Natural killer cell (primary cell): ENCODE measurements at regions not wholly inside any gene's neighbourhood (a gene's known extent, or its start where the extent isn't known, plus 50 kb on each side); places are given as distances from the start of the nearest gene placed in this dataset.

Experiments
- ATAC-seq, 3 donors: fragments of 150-1000 bp in 2 of 3; fragments of 200-7000 bp in 1 of 3; cut with Tn5 transposase; 1 replicate in 1 of 3; 2 replicates in 2 of 3; pipeline ENCODE4 v1.10.0; 2021; ENCODE audit warnings: mild to moderate bottlenecking in 2 of 3, moderate library complexity in 2 of 3
- DNase-seq, 2 donors: peaks; one replicate each; pipeline versions ENCODE4 v3.0.0 to v3.0.0-alpha.2; 2013 to 2021; ENCODE audit warnings: mixed read lengths in 1 of 2
- H3K27ac ChIP-seq: one replicate; pipeline ENCODE4 v1.5.1; 2013; ENCODE audit warnings: mild to moderate bottlenecking, low read length
- H3K27me3 ChIP-seq: one replicate; pipeline ENCODE4 v1.6.1; 2013; ENCODE audit warnings: low read length; ENCODE audit not compliant: control insufficient read depth, insufficient read depth
- H3K36me3 ChIP-seq: one replicate; pipeline ENCODE4 v1.6.1; 2013; ENCODE audit warnings: low read length; ENCODE audit not compliant: control insufficient read depth, insufficient read depth
- H3K4me1 ChIP-seq: one replicate; pipeline ENCODE4 v1.6.1; 2013; ENCODE audit warnings: low read length; ENCODE audit not compliant: control insufficient read depth, insufficient read depth
- H3K4me3 ChIP-seq: one replicate; pipeline ENCODE4 v1.5.1; 2013; ENCODE audit warnings: low read length
- H3K9me3 ChIP-seq: one replicate; pipeline ENCODE4 v1.6.1; 2013; ENCODE audit warnings: low read length; ENCODE audit not compliant: control insufficient read depth, insufficient read depth
- H3K27ac Mint-ChIP-seq, 2 donors: one replicate each; pipeline ENCODE4 v1.8.0; 2022; ENCODE audit warnings: mild to moderate bottlenecking in 2 of 2, mixed read lengths in 2 of 2, moderate library complexity in 1 of 2
- H3K27me3 Mint-ChIP-seq, 2 donors: one replicate each; pipeline ENCODE4 v1.8.0; 2022; ENCODE audit warnings: low read depth in 2 of 2, mixed read lengths in 2 of 2
- H3K36me3 Mint-ChIP-seq: one replicate; pipeline ENCODE4 v1.8.0; 2022; ENCODE audit warnings: mixed read lengths
- H3K4me1 Mint-ChIP-seq, 2 donors: one replicate each; pipeline ENCODE4 v1.8.0; 2022; ENCODE audit warnings: mixed read lengths in 2 of 2
- H3K4me3 Mint-ChIP-seq: one replicate; pipeline ENCODE4 v1.8.0; 2022; ENCODE audit warnings: mild to moderate bottlenecking, moderate library complexity, mixed read lengths
- H3K9me3 Mint-ChIP-seq, 2 donors: one replicate each; pipeline ENCODE4 v1.8.0; 2022; ENCODE audit warnings: mixed read lengths in 2 of 2
- WGBS: methylation state at CpG from one replicate; pipeline ENCODE4 v1.1.7; 2013; ENCODE audit warnings: missing lambda C conversion rate; ENCODE audit not compliant: insufficient coverage; 5-methylcytosine and 5-hydroxymethylcytosine counted together
- intact Hi-C: fragments of 100-400 bp; cut with micrococcal nuclease; formaldehyde crosslinking; loops from one replicate; pipeline ENCODE4 v1.14.2; 2022
- TF ChIP-seq, protein P1 (sequence below): fragments of 200-600 bp; IDR thresholded peaks from one replicate; pipeline ENCODE4 v1.8.0; 2022; ENCODE audit warnings: antibody characterized with exemption

DNA sequence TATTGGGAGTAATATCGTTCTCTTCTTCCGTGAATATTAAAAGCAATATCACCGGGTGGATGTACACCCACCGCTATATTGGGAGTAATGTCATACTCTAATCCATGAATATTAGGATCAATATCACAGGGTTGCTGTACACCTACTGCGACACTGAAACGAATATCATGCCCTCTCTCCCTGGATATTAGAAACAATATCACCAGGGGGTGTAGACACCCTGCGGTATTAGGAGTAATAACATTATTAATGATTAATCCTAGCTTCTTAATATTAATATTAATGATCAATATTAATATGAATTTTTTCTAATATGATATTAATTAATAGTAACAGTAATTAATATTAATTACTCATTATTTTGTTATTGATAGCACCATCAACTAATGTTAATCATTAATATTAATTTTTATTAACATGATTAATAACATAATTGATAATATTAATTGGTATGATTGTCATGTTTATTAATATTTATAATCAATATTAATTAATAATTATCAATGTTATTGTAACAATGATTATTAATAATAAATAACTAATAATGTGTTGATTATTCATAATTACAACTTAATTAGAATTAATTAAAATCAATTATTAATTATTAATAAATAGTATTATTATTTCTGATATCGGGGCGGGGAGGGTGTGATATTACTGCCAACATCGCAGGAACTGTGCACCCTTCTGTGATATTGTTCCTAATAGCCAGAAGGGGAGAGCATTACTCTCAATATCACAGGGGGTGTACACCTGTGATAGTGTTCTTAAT lies 121.3 kb upstream of the C1GALT1 start:
- TF ChIP-seq, protein P1, sequence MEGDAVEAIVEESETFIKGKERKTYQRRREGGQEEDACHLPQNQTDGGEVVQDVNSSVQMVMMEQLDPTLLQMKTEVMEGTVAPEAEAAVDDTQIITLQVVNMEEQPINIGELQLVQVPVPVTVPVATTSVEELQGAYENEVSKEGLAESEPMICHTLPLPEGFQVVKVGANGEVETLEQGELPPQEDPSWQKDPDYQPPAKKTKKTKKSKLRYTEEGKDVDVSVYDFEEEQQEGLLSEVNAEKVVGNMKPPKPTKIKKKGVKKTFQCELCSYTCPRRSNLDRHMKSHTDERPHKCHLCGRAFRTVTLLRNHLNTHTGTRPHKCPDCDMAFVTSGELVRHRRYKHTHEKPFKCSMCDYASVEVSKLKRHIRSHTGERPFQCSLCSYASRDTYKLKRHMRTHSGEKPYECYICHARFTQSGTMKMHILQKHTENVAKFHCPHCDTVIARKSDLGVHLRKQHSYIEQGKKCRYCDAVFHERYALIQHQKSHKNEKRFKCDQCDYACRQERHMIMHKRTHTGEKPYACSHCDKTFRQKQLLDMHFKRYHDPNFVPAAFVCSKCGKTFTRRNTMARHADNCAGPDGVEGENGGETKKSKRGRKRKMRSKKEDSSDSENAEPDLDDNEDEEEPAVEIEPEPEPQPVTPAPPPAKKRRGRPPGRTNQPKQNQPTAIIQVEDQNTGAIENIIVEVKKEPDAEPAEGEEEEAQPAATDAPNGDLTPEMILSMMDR = no peak
- Mint-ChIP-seq H3K36me3 (no peaks in the 10 kb centered on the region), H3K27ac (no peak overlapping the region), H3K27me3 (peaks cover 13 to 43% of the 10 kb centered on the region in 2 donors), H3K4me3 (no peak overlapping the region), H3K9me3 (no peaks in the 10 kb centered on the region), H3K4me1 (no peaks in the 10 kb centered on the region)
- Histone ChIP-seq H3K27me3 (no peaks in the 10 kb centered on the region), H3K27ac (no peak overlapping the region), H3K4me3 (no peak overlapping the region), H3K36me3 (no peaks in the 10 kb centered on the region), H3K4me1 (no peaks in the 10 kb centered on the region), H3K9me3 (no peaks in the 10 kb centered on the region)
- ATAC-seq (no peak), DNase-seq (no peak)
- intact Hi-C loops = no loop called here
- 94% methylated on average over 4 of the region's 10 CpGs for WGBS

DNA sequence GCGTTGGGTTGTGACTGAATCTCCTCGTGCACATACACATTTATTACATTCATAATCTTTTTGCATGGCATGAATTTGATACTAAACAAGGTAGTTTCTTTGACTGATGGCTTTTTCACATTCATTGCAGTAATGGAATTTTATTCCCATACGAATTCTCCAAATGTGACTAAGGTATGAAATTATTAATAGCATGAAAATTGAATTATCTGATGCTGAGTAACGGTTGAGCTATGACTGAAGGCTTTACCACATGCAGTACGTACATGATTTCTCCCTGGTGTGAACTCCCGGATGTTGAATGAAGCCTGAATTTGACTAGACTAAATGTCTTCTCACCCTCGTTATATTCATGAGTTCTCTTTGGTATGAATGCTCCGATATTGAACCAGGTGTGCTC lies 104.4 kb upstream of the C1GALT1 start:
- TF ChIP-seq, protein P1 = no peak
- Histone ChIP-seq H3K9me3 (no peaks in the 10 kb centered on the region), H3K27ac (no peak overlapping the region), H3K4me1 (no peaks in the 10 kb centered on the region), H3K36me3 (no peaks in the 10 kb centered on the region), H3K4me3 (no peak overlapping the region), H3K27me3 (no peaks in the 10 kb centered on the region)
- H3K27me3 Mint-ChIP-seq = peaks cover 4 to 8% of the 10 kb centered on the region in 2 donors
- intact Hi-C loops = no loop called here
- ATAC-seq (no peak), DNase-seq (no peak)
- H3K27ac Mint-ChIP-seq = no peak overlapping the region
- 87% methylated on average over 5 of the region's 8 CpGs for WGBS
- no peaks in the 10 kb centered on the region for H3K4me1 Mint-ChIP-seq
- H3K36me3 Mint-ChIP-seq = no peaks in the 10 kb centered on the region
- no peak overlapping the region for H3K4me3 Mint-ChIP-seq
- no peaks in the 10 kb centered on the region for H3K9me3 Mint-ChIP-seq

DNA sequence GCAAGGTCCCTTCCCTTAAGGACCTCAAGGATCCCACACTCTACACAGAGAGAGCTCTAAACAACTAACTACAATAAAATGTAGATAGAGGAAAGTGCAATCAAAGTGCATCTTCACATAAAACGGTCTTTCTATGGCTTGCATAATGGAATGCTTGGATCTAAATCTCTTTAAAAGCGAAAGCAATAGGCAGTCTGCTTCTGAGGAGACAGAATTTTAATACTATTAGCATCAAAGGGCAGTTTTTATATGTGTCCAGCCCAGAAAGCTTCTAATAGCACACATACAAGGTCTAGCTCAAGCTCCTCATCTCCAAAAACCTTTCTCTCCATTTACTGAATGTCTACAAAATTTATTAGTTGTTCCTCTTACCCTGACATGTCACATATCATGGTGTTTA lies 101.5 kb upstream of the C1GALT1 start:
- H3K36me3 ChIP-seq = no peaks in the 10 kb centered on the region
- H3K27me3 ChIP-seq = no peaks in the 10 kb centered on the region
- Mint-ChIP-seq H3K27ac (no peak overlapping the region), H3K9me3 (no peaks in the 10 kb centered on the region), H3K27me3 (peaks cover 0 to 18% of the 10 kb centered on the region in 2 donors), H3K4me1 (no peaks in the 10 kb centered on the region), H3K4me3 (no peak overlapping the region), H3K36me3 (no peaks in the 10 kb centered on the region)
- WGBS = 100% methylated on average over 1 of the region's 2 CpGs
- no peak overlapping the region for H3K4me3 ChIP-seq
- no peak for ATAC-seq
- H3K4me1 ChIP-seq = no peaks in the 10 kb centered on the region
- DNase-seq = no peak
- no peaks in the 10 kb centered on the region for H3K9me3 ChIP-seq
- TF ChIP-seq, protein P1 = no peak
- no peak overlapping the region for H3K27ac ChIP-seq
- intact Hi-C loops = no loop called here

DNA sequence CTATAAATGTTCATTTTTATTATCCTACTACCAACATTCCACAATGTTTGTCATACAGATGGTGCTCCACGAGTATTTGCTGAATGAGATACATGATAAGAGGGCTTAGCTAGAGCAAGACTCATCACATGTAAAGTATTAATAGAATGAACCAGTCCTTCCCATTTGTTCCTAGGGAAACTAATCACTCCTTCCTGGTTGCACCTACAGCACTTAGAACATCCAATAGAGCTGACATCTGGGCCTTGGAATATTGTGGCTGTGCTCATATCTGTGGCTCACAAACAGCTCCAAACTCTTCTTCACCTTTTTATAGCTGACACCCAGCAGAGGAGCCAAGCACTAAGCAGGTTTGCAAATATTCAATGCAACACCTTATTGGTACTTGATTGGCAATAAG lies 91.9 kb upstream of the C1GALT1 start:
- H3K36me3 ChIP-seq = no peaks in the 10 kb centered on the region
- Mint-ChIP-seq H3K36me3 (peaks cover 14% of the 10 kb centered on the region), H3K27ac (no peak overlapping the region), H3K4me1 (no peaks in the 10 kb centered on the region), H3K9me3 (peaks cover 2 to 11% of the 10 kb centered on the region in 2 donors), H3K4me3 (no peak overlapping the region), H3K27me3 (peaks cover 30 to 42% of the 10 kb centered on the region in 2 donors)
- TF ChIP-seq, protein P1 = no peak
- DNase-seq (no peak), ATAC-seq (no peak)
- no peaks in the 10 kb centered on the region for H3K4me1 ChIP-seq
- H3K4me3 ChIP-seq = no peak overlapping the region
- no peaks in the 10 kb centered on the region for H3K27me3 ChIP-seq
- H3K27ac ChIP-seq = no peak overlapping the region
- intact Hi-C loops = no loop called here
- H3K9me3 ChIP-seq = no peaks in the 10 kb centered on the region
- WGBS = no CpG with 5 or more reads among the region's 1 CpG
